ENCODE measurements at regions not wholly inside any gene's neighbourhood (a gene's known extent, or its start where the extent isn't known, plus 50 kb on each side); places are given as distances from the start of the nearest gene placed in this dataset.

GRCh38 chr1:47710329-47711071, 272.7 kb downstream of the FOXD2 start:
- no CpG with 5 or more reads among the region's 46 CpGs for WGBS (ENCODE audit: insufficient coverage, insufficient read length)
- H3K9me3 ChIP-seq (ENCODE audit: control insufficient read depth, insufficient read depth, low read length): no peaks in the 10 kb centered on the region
- DNase-seq (ENCODE audit: low read depth, low spot score): no peak
- H3K27me3 ChIP-seq (ENCODE audit: control insufficient read depth, insufficient read depth, low read length): peaks cover 55% of the 10 kb centered on the region
- H3K4me1 ChIP-seq (ENCODE audit: control insufficient read depth, insufficient read depth, low read length): no peaks in the 10 kb centered on the region
- H3K27ac ChIP-seq (ENCODE audit: low read length): no peak overlapping the region
- H3K36me3 ChIP-seq (ENCODE audit: control insufficient read depth, insufficient read depth, low read length): no peaks in the 10 kb centered on the region
- H3K4me3 ChIP-seq (ENCODE audit: low read length): no peak overlapping the region; the same call in 1 of the 2 replicates
